DND-41 (cell line): ENCODE measurements at regions not wholly inside any gene's neighbourhood (a gene's known extent, or its start where the extent isn't known, plus 50 kb on each side); places are given as distances from the start of the nearest gene placed in this dataset.

Experiments
- ATAC-seq: fragments of 200-7000 bp; cut with Tn5 transposase; 3 replicates; pipeline ENCODE4 v1.9.1; 2021; ENCODE audit warnings: low read depth; ENCODE audit not compliant: insufficient read depth
- DNase-seq: peaks from one replicate; pipeline ENCODE4 v3.0.0-alpha.2; 2020
- H2AFZ ChIP-seq: 2 replicates; pipeline ENCODE4 v1.6.0; 2012; ENCODE audit warnings: low read depth, low read length
- H3K27ac ChIP-seq: 2 replicates; pipeline ENCODE4 v1.5.1; 2012; ENCODE audit warnings: low read length, inconsistent platforms
- H3K27me3 ChIP-seq: fragments of 200-600 bp; sonication (generic); 2 replicates; pipeline ENCODE4 v1.6.0; 2012; ENCODE audit warnings: low read length, mild to moderate bottlenecking, inconsistent platforms; ENCODE audit not compliant: insufficient read depth, poor library complexity
- H3K36me3 ChIP-seq: 2 replicates; pipeline ENCODE4 v1.5.1; 2012; ENCODE audit warnings: low read length, inconsistent platforms; ENCODE audit not compliant: insufficient read depth
- H3K4me1 ChIP-seq: 2 replicates; pipeline ENCODE4 v1.5.1; 2012; ENCODE audit warnings: mild to moderate bottlenecking, low read length; ENCODE audit not compliant: insufficient read depth
- H3K4me2 ChIP-seq: 2 replicates; pipeline ENCODE4 v1.6.0; 2012; ENCODE audit warnings: mild to moderate bottlenecking, moderate library complexity, low read length, inconsistent platforms; ENCODE audit not compliant: insufficient read depth
- H3K4me3 ChIP-seq, 2 experiments: fragments of 200-600 bp in 1 of 2; shearing (Covaris generic) in 1 of 2; 2 replicates each; pipeline ENCODE4 v1.5.1; 2012 to 2016; ENCODE audit warnings: inconsistent platforms in 2 of 2, low read length in 2 of 2, mild to moderate bottlenecking in 2 of 2, low read depth in 1 of 2, moderate library complexity in 1 of 2
- H3K79me2 ChIP-seq: 2 replicates; pipeline ENCODE4 v1.6.0; 2012; ENCODE audit warnings: low read length, inconsistent platforms; ENCODE audit not compliant: insufficient read depth
- H3K9ac ChIP-seq: 2 replicates; pipeline ENCODE4 v1.6.0; 2012; ENCODE audit warnings: low read depth, mild to moderate bottlenecking, inconsistent platforms, low read length, moderate library complexity
- H3K9me3 ChIP-seq: 2 replicates; pipeline ENCODE4 v1.5.1; 2012; ENCODE audit warnings: low read length, moderate library complexity, mild to moderate bottlenecking, inconsistent platforms; ENCODE audit not compliant: insufficient read depth, severe bottlenecking
- H4K20me1 ChIP-seq: 2 replicates; pipeline ENCODE4 v1.6.0; 2012; ENCODE audit warnings: low read length; ENCODE audit not compliant: insufficient read depth
- CTCF ChIP-seq: IDR thresholded peaks from 2 replicates; pipeline ENCODE4 v1.5.1; 2012; ENCODE audit warnings: borderline replicate concordance, low read length, moderate library complexity, mild to moderate bottlenecking; ENCODE audit not compliant: poor library complexity, severe bottlenecking; ENCODE audit errors: extremely low read depth
- EZH2 ChIP-seq: IDR thresholded peaks from 3 replicates; pipeline ENCODE4 v1.6.1; 2012; ENCODE audit warnings: borderline replicate concordance, low read depth, mild to moderate bottlenecking, moderate library complexity, low read length, inconsistent platforms; ENCODE audit not compliant: severe bottlenecking

- Histone ChIP-seq H3K27ac (no peak overlapping the region), H3K36me3 (no peaks in the 10 kb centered on the region), H3K4me1 (no peaks in the 10 kb centered on the region), H3K4me2 (no peak overlapping the region), H3K4me3 (no peak overlapping the region), H2AFZ (no peak overlapping the region), H4K20me1 (no peaks in the 10 kb centered on the region), H3K9me3 (no peaks in the 10 kb centered on the region), H3K79me2 (no peaks in the 10 kb centered on the region), H3K9ac (no peak overlapping the region), H3K27me3 (no peaks in the 10 kb centered on the region)
- TF ChIP-seq CTCF (no peak), EZH2 (no peak)
- DNase-seq = no peak
- ATAC-seq = no peak
Measured at GRCh38 chr3:181764544-181764943, 52.8 kb downstream of the SOX2 start.

- H3K4me3 ChIP-seq = no peak overlapping the region
- ATAC-seq (no peak), DNase-seq (no peak)
- no peak for TF ChIP-seq EZH2
- H3K9ac ChIP-seq = no peak overlapping the region
- no peaks in the 10 kb centered on the region for H4K20me1 ChIP-seq
- no peaks in the 10 kb centered on the region for H3K4me1 ChIP-seq
- H2AFZ ChIP-seq = no peak overlapping the region
- H3K36me3 ChIP-seq = no peaks in the 10 kb centered on the region
- H3K27me3 ChIP-seq = no peaks in the 10 kb centered on the region
- H3K79me2 ChIP-seq = no peaks in the 10 kb centered on the region
- H3K27ac ChIP-seq = no peak overlapping the region
- no peak overlapping the region for H3K4me2 ChIP-seq
- no peaks in the 10 kb centered on the region for H3K9me3 ChIP-seq
Measured at GRCh38 chr3:181770296-181770695, 58.6 kb downstream of the SOX2 start.

GRCh38 chr3:181771120-181771519 lies 59.4 kb downstream of the SOX2 start:
- ATAC-seq = no peak
- DNase-seq = no peak
- no peak overlapping the region for H2AFZ ChIP-seq
- H4K20me1 ChIP-seq = no peaks in the 10 kb centered on the region
- no peaks in the 10 kb centered on the region for H3K36me3 ChIP-seq
- no peaks in the 10 kb centered on the region for H3K4me1 ChIP-seq
- H3K9me3 ChIP-seq = no peaks in the 10 kb centered on the region
- no peak overlapping the region for H3K4me3 ChIP-seq
- no peak overlapping the region for H3K4me2 ChIP-seq
- H3K9ac ChIP-seq = no peak overlapping the region
- no peaks in the 10 kb centered on the region for H3K79me2 ChIP-seq
- H3K27ac ChIP-seq = no peak overlapping the region
- H3K27me3 ChIP-seq = no peaks in the 10 kb centered on the region
- no peak for TF ChIP-seq CTCF

GRCh38 chr3:181772166-181772565 lies 60.4 kb downstream of the SOX2 start:
- no peaks in the 10 kb centered on the region for H3K79me2 ChIP-seq
- H3K4me3 ChIP-seq = no peak overlapping the region
- DNase-seq = no peak
- no peak overlapping the region for H3K4me2 ChIP-seq
- H3K27ac ChIP-seq = no peak overlapping the region
- no peaks in the 10 kb centered on the region for H3K27me3 ChIP-seq
- no peaks in the 10 kb centered on the region for H3K9me3 ChIP-seq
- no peak overlapping the region for H3K9ac ChIP-seq
- no peaks in the 10 kb centered on the region for H3K36me3 ChIP-seq
- H2AFZ ChIP-seq = no peak overlapping the region
- ATAC-seq = no peak
- no peaks in the 10 kb centered on the region for H3K4me1 ChIP-seq
- TF ChIP-seq CTCF (no peak), EZH2 (no peak)
- no peaks in the 10 kb centered on the region for H4K20me1 ChIP-seq
